ENCODE measurements at regions not wholly inside any gene's neighbourhood (a gene's known extent, or its start where the extent isn't known, plus 50 kb on each side); places are given as distances from the start of the nearest gene placed in this dataset.

DNA sequence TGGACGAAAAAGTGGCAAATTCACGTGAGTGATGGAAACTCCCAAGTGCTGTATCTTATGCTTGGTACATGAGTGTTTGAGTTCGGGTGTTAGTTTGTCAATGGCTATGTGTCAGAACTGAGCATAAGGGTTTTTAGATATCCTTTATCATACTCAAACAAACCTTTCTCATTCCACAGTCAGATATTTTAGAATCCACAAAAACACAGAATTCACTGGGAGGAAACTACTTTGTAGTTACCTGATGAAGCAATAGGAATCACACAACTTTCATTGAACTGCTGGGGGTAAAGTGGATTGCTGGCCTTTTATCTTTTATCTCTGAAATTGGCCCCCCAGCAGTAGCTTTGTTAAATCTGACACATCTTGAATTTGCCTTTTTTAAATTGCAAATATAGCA is 64.0 kb downstream of the DKK1 start:
- H3K4me2 ChIP-seq (ENCODE audit: low read length): no peak overlapping the region
- TF ChIP-seq CTCF (IDR thresholded peaks at IDR 0.05; ENCODE audit: poor library complexity, severe bottlenecking) (no peak), REST (IDR thresholded peaks at IDR 0.05; ENCODE audit: borderline replicate concordance) (no peak), TAF1 (IDR thresholded peaks at IDR 0.05; ENCODE audit: low read depth) (no peak), SMC3 (conservative IDR thresholded peaks at IDR 0.05; ENCODE audit: poor library complexity) (no peak), POLR2AphosphoS5 (IDR thresholded peaks at IDR 0.05) (no peak), RAD21 (conservative IDR thresholded peaks at IDR 0.05) (no peak), EZH2 (IDR thresholded peaks at IDR 0.05; ENCODE audit: borderline replicate concordance, insufficient read depth, low read length, poor library complexity, severe bottlenecking) (no peak), MXI1 (conservative IDR thresholded peaks at IDR 0.05; ENCODE audit: poor library complexity, severe bottlenecking) (no peak), EP300 (conservative IDR thresholded peaks at IDR 0.05; ENCODE audit: poor library complexity, severe bottlenecking) (no peak)
- no peaks in the 10 kb centered on the region for H3K27me3 ChIP-seq (ENCODE audit: insufficient read depth, low read depth, low read length)

DNA sequence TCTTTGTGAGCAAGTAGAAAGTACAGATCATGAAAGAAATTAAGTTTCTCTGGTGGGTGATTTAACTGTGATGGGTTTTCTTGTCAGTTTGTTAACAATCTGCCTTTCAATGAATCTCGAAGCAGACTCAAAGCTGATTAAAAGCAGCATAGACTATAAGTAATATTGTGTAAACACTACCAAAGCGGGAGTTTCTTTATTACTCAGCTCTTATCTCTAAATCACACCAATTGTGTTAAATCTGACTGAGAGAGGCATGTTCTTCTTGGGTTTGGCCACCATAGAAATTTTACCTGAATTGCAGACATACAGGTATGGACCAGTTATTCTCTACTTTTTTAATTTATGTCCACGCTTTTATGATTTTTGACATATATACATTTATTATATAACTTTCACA is 65.2 kb downstream of the DKK1 start:
- Histone ChIP-seq H3K9me2 (ENCODE audit: insufficient read depth, low read length) (no peaks in the 10 kb centered on the region), H3K79me2 (replicated peaks; ENCODE audit: insufficient read depth, low read length) (no peaks in the 10 kb centered on the region), H3K27me3 (ENCODE audit: insufficient read depth, low read depth, low read length) (no peaks in the 10 kb centered on the region), H3K4me2 (ENCODE audit: low read length) (no peak overlapping the region), H2AFZ (ENCODE audit: low read depth, low read length) (no peak overlapping the region), H3K9me3 (ENCODE audit: low read length) (no peaks in the 10 kb centered on the region), H3K36me3 (ENCODE audit: insufficient read depth, low read length) (no peaks in the 10 kb centered on the region), H3K9ac (ENCODE audit: low read length) (no peak overlapping the region), H3K27ac (ENCODE audit: low read length) (no peak overlapping the region), H4K20me1 (ENCODE audit: insufficient read depth) (no peaks in the 10 kb centered on the region), H3K4me3 (ENCODE audit: low read length) (no peak overlapping the region), H3F3A (ENCODE audit: insufficient read depth, low read length, poor library complexity, severe bottlenecking) (no peaks in the 10 kb centered on the region)
- TF ChIP-seq EZH2 (IDR thresholded peaks at IDR 0.05; ENCODE audit: borderline replicate concordance, insufficient read depth, low read length, poor library complexity, severe bottlenecking) (no peak), CTCF (IDR thresholded peaks at IDR 0.05; ENCODE audit: poor library complexity, severe bottlenecking) (no peak), MXI1 (conservative IDR thresholded peaks at IDR 0.05; ENCODE audit: poor library complexity, severe bottlenecking) (no peak), TAF1 (IDR thresholded peaks at IDR 0.05; ENCODE audit: low read depth) (no peak), EP300 (conservative IDR thresholded peaks at IDR 0.05; ENCODE audit: poor library complexity, severe bottlenecking) (no peak), SMC3 (conservative IDR thresholded peaks at IDR 0.05; ENCODE audit: poor library complexity) (no peak), REST (IDR thresholded peaks at IDR 0.05; ENCODE audit: borderline replicate concordance) (no peak), RAD21 (conservative IDR thresholded peaks at IDR 0.05) (no peak), POLR2AphosphoS5 (IDR thresholded peaks at IDR 0.05) (no peak)

More for the DNA sequence above, 64.0 kb downstream of the DKK1 start:
- Histone ChIP-seq H3K36me3 (ENCODE audit: insufficient read depth, low read length) (no peaks in the 10 kb centered on the region), H3K9me2 (ENCODE audit: insufficient read depth, low read length) (no peaks in the 10 kb centered on the region), H2AFZ (ENCODE audit: low read depth, low read length) (no peak overlapping the region), H3F3A (ENCODE audit: insufficient read depth, low read length, poor library complexity, severe bottlenecking) (no peaks in the 10 kb centered on the region), H4K20me1 (ENCODE audit: insufficient read depth) (no peaks in the 10 kb centered on the region), H3K4me3 (ENCODE audit: low read length) (no peak overlapping the region), H3K9me3 (ENCODE audit: low read length) (no peaks in the 10 kb centered on the region), H3K9ac (ENCODE audit: low read length) (no peak overlapping the region), H3K79me2 (replicated peaks; ENCODE audit: insufficient read depth, low read length) (no peaks in the 10 kb centered on the region), H3K27ac (ENCODE audit: low read length) (no peak overlapping the region)

All from neural cell (in vitro differentiated cells).